H54 (cell line): ENCODE measurements at regions not wholly inside any gene's neighbourhood (a gene's known extent, or its start where the extent isn't known, plus 50 kb on each side); places are given as distances from the start of the nearest gene placed in this dataset.
A peak's percentile ranks its signal among the peaks of the same experiment; 100 is the strongest.

Experiments used
- DNase-seq: peaks from one replicate; pipeline ENCODE4 v3.0.0; 2011; ENCODE audit warnings: low spot score, mixed read lengths; ENCODE audit not compliant: insufficient read length
- FAIRE-seq: peaks from 3 replicates; lab custom pipeline; 2011; peaks lifted over from hg19 to GRCh38; lab: Jason Lieb, UNC
- POLR2A ChIP-seq: IDR thresholded peaks from 2 replicates; pipeline ENCODE4 v1.6.1; 2011; ENCODE audit warnings: low read depth, mild to moderate bottlenecking, low read length

- FAIRE-seq (no peak), DNase-seq (no peak)
Observed at GRCh38 chr1:55860798-55861519, 645.8 kb upstream of the USP24 start.

GRCh38 chr1:55860326-55860725 is 645.2 kb upstream of the USP24 start:
- DNase-seq (no peak), FAIRE-seq (no peak)
- no peak for TF ChIP-seq POLR2A

More at GRCh38 chr1:55860798-55861519, 645.8 kb upstream of the USP24 start:
- no peak for TF ChIP-seq POLR2A

DNA sequence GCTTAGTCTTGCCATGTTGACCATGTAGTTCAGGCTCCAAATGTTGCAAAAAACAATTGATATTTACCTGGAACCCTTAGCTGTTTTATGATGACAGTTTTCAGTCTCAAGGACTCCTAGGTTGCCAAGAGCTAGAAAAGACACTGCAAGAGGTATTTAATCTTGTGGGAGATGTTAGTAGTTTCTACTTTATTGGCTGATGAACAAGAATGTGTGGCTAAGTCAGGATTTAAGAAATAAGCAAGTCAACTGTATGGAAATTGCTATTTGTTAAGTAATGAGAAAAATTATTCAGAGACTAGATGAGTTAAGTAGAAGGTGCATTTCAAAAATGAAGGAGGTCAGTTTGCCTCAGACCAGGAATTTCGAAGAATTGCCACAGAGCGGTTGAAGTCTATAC is 639.7 kb upstream of the USP24 start:
- no peak for FAIRE-seq
- no peak for TF ChIP-seq POLR2A
- DNase-seq = no peak

GRCh38 chr1:55848906-55849305 is 633.7 kb upstream of the USP24 start:
- FAIRE-seq (peak; percentile 78), DNase-seq (no peak)

DNA sequence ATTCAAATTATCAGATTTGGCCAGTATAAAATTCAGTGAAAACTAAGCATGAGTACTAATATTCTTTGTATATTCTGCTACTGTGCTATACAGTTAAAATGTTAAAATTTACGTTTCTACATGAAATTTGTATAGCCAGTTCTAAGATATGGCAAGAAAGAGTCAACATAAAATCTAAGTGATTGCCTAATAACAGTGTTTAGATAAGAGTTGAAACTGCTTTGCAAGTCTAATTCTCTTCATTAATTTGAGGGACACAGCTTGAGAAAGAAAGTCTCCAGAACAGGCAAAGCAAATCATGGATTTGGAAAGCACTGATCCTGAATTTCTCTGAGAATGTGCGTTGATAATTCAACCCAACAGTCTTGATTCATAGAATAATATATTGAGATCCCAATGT is 630.9 kb upstream of the USP24 start:
- DNase-seq (no peak), FAIRE-seq (no peak)
- no peak for TF ChIP-seq POLR2A

More at GRCh38 chr1:55848906-55849305, 633.7 kb upstream of the USP24 start:
- TF ChIP-seq POLR2A = no peak

GRCh38 chr1:55844322-55844721 is 629.2 kb upstream of the USP24 start:
- DNase-seq = no peak
- no peak for TF ChIP-seq POLR2A
- no peak for FAIRE-seq

DNA sequence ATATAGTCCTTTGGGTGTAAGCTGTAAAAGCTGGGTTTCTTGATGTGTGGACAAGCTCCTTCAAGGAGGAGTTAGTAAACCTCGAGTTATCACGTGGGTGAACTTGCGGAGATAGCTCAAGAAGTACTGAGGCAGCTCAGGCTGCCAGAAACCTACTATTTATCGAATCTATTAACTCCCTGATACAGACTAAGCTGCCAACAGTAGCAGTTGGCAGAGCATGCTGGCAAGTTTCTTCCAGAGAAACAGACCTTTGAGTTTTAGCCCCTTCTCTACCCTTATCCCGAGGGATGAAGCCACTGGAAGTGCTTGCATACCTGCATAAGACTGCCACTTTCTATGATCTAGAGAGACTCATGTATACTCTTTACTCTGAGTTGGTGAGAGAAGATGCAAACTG is 624.5 kb upstream of the USP24 start:
- TF ChIP-seq POLR2A = no peak
- DNase-seq (no peak), FAIRE-seq (no peak)

- no peak for FAIRE-seq
- no peak for TF ChIP-seq POLR2A
- no peak for DNase-seq
Observed at GRCh38 chr1:55839221-55839620, 624.1 kb upstream of the USP24 start.

GRCh38 chr1:55836086-55836485 is 620.9 kb upstream of the USP24 start:
- DNase-seq (no peak), FAIRE-seq (no peak)
- TF ChIP-seq POLR2A = no peak

- DNase-seq (no peak), FAIRE-seq (no peak)
- no peak for TF ChIP-seq POLR2A
Observed at GRCh38 chr1:55833529-55834091, 618.4 kb upstream of the USP24 start.

- FAIRE-seq = no peak
- no peak for TF ChIP-seq POLR2A
- DNase-seq = no peak
Observed at GRCh38 chr1:55831759-55832158, 616.6 kb upstream of the USP24 start.

DNA sequence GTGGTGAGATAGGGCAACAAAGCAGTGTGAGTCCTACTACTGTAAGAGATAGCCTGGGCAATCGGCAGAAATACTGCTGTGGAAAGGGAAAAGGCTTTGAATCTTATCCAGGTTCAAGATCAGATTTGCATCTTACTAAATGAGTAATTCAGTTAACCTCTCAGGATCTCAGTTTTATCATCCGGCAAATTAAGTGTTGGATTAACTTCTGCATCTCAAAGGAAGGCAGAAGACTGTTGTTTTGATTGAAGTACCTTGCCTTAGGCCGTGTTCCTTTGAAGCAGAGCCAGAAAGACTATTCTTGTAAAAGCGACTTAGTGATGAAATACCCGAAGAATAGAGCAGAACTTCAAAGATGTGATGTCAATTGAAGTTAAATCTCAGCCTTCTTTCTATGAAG is 612.9 kb upstream of the USP24 start:
- FAIRE-seq = no peak

DNA sequence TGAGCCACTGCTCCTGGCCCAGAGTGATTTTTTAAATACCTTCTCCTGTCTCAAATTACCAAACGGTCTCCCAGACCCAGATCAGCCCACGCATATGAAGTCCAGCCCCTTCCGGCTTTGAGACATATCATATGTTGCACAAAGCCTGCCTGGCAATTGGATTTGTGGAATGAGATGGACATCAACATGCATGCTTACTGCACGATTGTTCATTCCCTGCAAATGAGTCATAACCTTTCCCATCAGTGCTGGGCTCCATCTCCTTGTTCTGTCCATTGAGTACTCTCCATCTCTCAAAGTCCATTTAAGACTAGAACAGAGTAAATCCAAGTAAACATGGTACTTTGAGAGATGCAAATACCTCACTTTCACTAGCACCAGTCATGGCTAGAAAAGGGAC is 612.2 kb upstream of the USP24 start:
- DNase-seq (peak; percentile 15), FAIRE-seq (peak; percentile 87)
- TF ChIP-seq POLR2A = no peak

More for the DNA sequence above, 612.9 kb upstream of the USP24 start:
- no peak for TF ChIP-seq POLR2A
- no peak for DNase-seq

DNA sequence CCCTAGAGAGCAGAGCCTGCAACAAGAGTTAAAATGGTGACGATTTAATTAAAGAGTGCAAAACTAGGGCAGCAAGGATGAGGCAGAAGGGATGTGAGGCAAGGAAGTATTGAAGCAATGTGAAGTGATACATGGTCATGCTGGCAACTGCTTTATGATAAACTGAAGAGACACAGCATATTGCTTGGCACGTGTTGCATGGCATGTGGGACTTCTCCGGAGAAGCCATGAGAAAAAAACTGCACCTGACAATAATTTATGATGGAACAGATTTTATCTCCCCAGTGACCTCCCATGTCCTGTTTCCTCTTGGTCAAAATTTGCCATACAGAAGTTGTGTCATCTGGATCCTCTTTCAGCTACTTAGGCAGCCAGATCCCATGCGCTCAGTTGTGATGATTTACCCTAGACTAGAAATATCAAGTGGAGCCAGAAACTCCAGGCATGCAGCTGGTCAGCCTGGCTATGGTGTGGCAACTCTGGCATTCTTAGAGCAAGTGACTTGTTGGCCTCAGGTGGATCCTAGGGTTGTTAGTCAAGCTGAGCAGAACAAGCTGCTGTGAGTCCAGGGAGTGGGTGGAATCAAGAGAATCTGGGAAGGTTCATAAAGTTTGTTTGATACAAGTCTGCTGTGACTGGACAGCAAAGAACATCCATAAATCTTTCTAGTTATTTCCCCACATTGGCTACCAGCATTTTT is 611.4 kb upstream of the USP24 start:
- no peak for DNase-seq
- TF ChIP-seq POLR2A = no peak
- FAIRE-seq = no peak
